Thymus (tissue), 11 donors: ENCODE measurements at regions not wholly inside any gene's neighbourhood (a gene's known extent, or its start where the extent isn't known, plus 50 kb on each side); places are given as distances from the start of the nearest gene placed in this dataset.
"Not testable (repeated sequence)": the region's sequence is repeated elsewhere in the genome, so short reads cannot be mapped to it uniquely, and the experiment has no call there.

Source experiments
- DNase-seq, 9 donors: peaks; one replicate each; pipeline ENCODE4 v3.0.0-alpha.2; 2013; ENCODE audit warnings: low spot score in 9 of 9, low read depth in 6 of 9, missing footprints in 1 of 9
- H3K27ac ChIP-seq, 2 donors: one replicate each; pipeline ENCODE4 v1.5.1; 2013; ENCODE audit warnings: control low read depth in 1 of 2, low read depth in 1 of 2, low read length in 1 of 2, mild to moderate bottlenecking in 1 of 2, moderate library complexity in 1 of 2
- H3K27me3 ChIP-seq, 2 donors: one replicate each; pipeline ENCODE4 v1.5.1; 2013; ENCODE audit warnings: low read length in 1 of 2; ENCODE audit not compliant: control insufficient read depth in 2 of 2, insufficient read depth in 1 of 2
- H3K36me3 ChIP-seq, 2 donors: one replicate each; pipeline ENCODE4 v1.5.1; 2013; ENCODE audit warnings: low read length in 1 of 2, mild to moderate bottlenecking in 1 of 2, moderate library complexity in 1 of 2; ENCODE audit not compliant: control insufficient read depth in 2 of 2, insufficient read depth in 2 of 2
- H3K4me1 ChIP-seq, 2 donors: one replicate each; pipeline ENCODE4 v1.5.1; 2013; ENCODE audit warnings: low read length in 2 of 2; ENCODE audit not compliant: control insufficient read depth in 2 of 2, insufficient read depth in 2 of 2
- H3K4me3 ChIP-seq, 2 donors: one replicate each; pipeline ENCODE4 v1.5.1; 2013; ENCODE audit warnings: low read length in 2 of 2, control low read depth in 1 of 2, mild to moderate bottlenecking in 1 of 2
- H3K9me3 ChIP-seq, 2 donors: one replicate each; pipeline ENCODE4 v1.5.1; 2013; ENCODE audit warnings: low read length in 1 of 2, mild to moderate bottlenecking in 1 of 2; ENCODE audit not compliant: control insufficient read depth in 2 of 2, insufficient read depth in 1 of 2
- WGBS: extraction: QIAGEN DNeasy Blood & Tissue Kit; methylation state at CpG from one replicate; pipeline ENCODE4 v1.1.7; 2013; 5-methylcytosine and 5-hydroxymethylcytosine counted together
- donor health status: healthy.

GRCh38 chr10:28467615-28468014 lies 65.3 kb upstream of the WAC start:
- DNase-seq = no peak
- Histone ChIP-seq H3K4me1 (no peaks in the 10 kb centered on the region), H3K27me3 (no peaks in the 10 kb centered on the region), H3K4me3 (no peak overlapping the region), H3K27ac (no peak overlapping the region), H3K9me3 (no peaks in the 10 kb centered on the region), H3K36me3 (no peaks in the 10 kb centered on the region)
- WGBS = 97% methylated on average over 5 of the region's 5 CpGs

- Histone ChIP-seq H3K9me3 (no peaks in the 10 kb centered on the region), H3K36me3 (no peaks in the 10 kb centered on the region), H3K4me3 (no peak overlapping the region), H3K4me1 (no peaks in the 10 kb centered on the region), H3K27me3 (no peaks in the 10 kb centered on the region), H3K27ac (no peak overlapping the region)
- WGBS = 88% methylated on average over 10 of the region's 10 CpGs
- DNase-seq = no peak
Observed at GRCh38 chr10:28468707-28469483, 64.0 kb upstream of the WAC start.

GRCh38 chr10:28470873-28471651 lies 61.9 kb upstream of the WAC start:
- Histone ChIP-seq H3K27me3 (no peaks in the 10 kb centered on the region), H3K4me1 (no peaks in the 10 kb centered on the region), H3K4me3 (no peak overlapping the region), H3K9me3 (no peaks in the 10 kb centered on the region), H3K36me3 (no peaks in the 10 kb centered on the region), H3K27ac (no peak overlapping the region)
- DNase-seq = no peak
- 94% methylated on average over 12 of the region's 12 CpGs for WGBS

GRCh38 chr10:28471652-28472050 lies 61.3 kb upstream of the WAC start:
- no peak for DNase-seq
- no peaks in the 10 kb centered on the region for H3K27me3 ChIP-seq
- no peak overlapping the region for H3K4me3 ChIP-seq
- H3K36me3 ChIP-seq = no peaks in the 10 kb centered on the region
- no peaks in the 10 kb centered on the region for H3K9me3 ChIP-seq
- H3K4me1 ChIP-seq = no peaks in the 10 kb centered on the region
- 97% methylated on average over 6 of the region's 6 CpGs for WGBS
- H3K27ac ChIP-seq = no peak overlapping the region

DNA sequence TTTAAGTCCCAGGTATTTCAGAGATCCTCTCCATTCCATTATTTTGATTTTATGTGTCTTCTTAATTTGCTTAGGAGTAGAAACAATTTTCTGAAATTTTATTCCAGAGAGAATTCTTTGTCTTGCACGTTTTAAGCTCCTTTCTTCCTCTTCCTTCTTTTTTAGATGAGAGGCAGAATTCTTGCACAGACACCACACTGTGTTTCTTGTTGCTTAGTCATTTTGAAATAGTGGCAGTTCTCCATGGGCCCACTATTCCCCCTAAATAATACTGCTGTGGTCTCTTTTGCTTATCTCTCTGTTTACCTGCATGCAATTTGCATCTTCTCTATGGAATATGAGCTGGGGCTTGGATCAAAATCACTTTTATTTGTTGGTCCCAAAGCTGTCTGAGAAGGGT lies 54.3 kb upstream of the WAC start:
- DNase-seq = no peak
- H3K27ac ChIP-seq = no peak overlapping the region
- H3K4me3 ChIP-seq = no peak overlapping the region
- 8% methylated on average over 1 of the region's 1 CpG for WGBS
- H3K9me3 ChIP-seq = no peaks in the 10 kb centered on the region
- H3K36me3 ChIP-seq = no peaks in the 10 kb centered on the region
- H3K27me3 ChIP-seq = no peaks in the 10 kb centered on the region
- no peaks in the 10 kb centered on the region for H3K4me1 ChIP-seq

GRCh38 chr10:28479425-28479865 lies 53.5 kb upstream of the WAC start:
- no peaks in the 10 kb centered on the region for H3K9me3 ChIP-seq
- H3K4me3 ChIP-seq = no peak overlapping the region
- no peak overlapping the region for H3K27ac ChIP-seq
- 72% methylated on average over 5 of the region's 5 CpGs for WGBS
- no peaks in the 10 kb centered on the region for H3K36me3 ChIP-seq
- H3K4me1 ChIP-seq = no peaks in the 10 kb centered on the region
- DNase-seq = no peak
- no peaks in the 10 kb centered on the region for H3K27me3 ChIP-seq

- Histone ChIP-seq H3K36me3 (no peaks in the 10 kb centered on the region), H3K9me3 (no peaks in the 10 kb centered on the region), H3K4me1 (no peaks in the 10 kb centered on the region), H3K27ac (no peak overlapping the region), H3K4me3 (no peak overlapping the region), H3K27me3 (no peaks in the 10 kb centered on the region)
- no peak for DNase-seq
- 96% methylated on average over 4 of the region's 4 CpGs for WGBS
Observed at GRCh38 chr10:28479927-28480627, 52.8 kb upstream of the WAC start.

- Histone ChIP-seq H3K4me1 (no peaks in the 10 kb centered on the region), H3K4me3 (no peak overlapping the region), H3K9me3 (no peaks in the 10 kb centered on the region), H3K27me3 (no peaks in the 10 kb centered on the region), H3K27ac (no peak overlapping the region), H3K36me3 (no peaks in the 10 kb centered on the region)
- DNase-seq = no peak
- 98% methylated on average over 3 of the region's 3 CpGs for WGBS
Observed at GRCh38 chr10:28480628-28480965, 52.3 kb upstream of the WAC start.

DNA sequence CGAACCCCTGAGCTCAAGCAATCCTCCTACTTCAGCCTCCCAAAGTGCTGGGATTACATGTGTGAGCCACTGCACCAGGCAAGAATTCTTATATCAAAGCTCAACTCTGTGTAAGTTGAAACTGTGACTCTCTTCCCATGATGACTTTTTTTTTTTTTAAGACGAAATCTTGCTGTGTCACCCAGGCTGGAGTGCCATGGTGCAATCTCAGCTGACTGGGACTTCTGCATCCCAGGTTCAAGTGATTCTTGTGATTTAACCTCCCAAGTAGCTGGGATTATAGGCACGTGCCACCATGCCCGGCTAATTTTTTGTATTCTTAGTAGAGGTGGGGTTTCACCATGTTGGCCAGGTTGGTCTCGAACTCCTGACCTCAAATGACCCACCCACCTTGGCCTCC lies 51.6 kb upstream of the WAC start:
- H3K36me3 ChIP-seq, H3K4me1 ChIP-seq, H3K9me3 ChIP-seq, DNase-seq, H3K27ac ChIP-seq, H3K4me3 ChIP-seq, H3K27me3 ChIP-seq: not testable (repeated sequence)
- WGBS = 91% methylated on average over 5 of the region's 5 CpGs
